B cell (primary cell): ENCODE measurements at regions not wholly inside any gene's neighbourhood (a gene's known extent, or its start where the extent isn't known, plus 50 kb on each side); places are given as distances from the start of the nearest gene placed in this dataset.

Source experiments
- ATAC-seq: fragments of 200-7000 bp; cut with Tn5 transposase; one replicate; pipeline ENCODE4 v1.10.0; 2021; ENCODE audit warnings: low read depth, mild to moderate bottlenecking, moderate number of reproducible peaks, moderate library complexity
- CTCF ChIA-PET: fragments of 350-600 bp; sonication (Branson Sonifier 250); formaldehyde crosslinking; loops from one replicate; lab custom pipeline; 2021; ENCODE audit warnings: antibody characterized with exemption, inconsistent platforms; lab: Charles Lee
- POLR2A ChIA-PET: fragments of 350-600 bp; sonication (Branson Sonifier 250); formaldehyde crosslinking; loops from one replicate; lab custom pipeline; 2021; ENCODE audit warnings: antibody characterized with exemption; lab: Charles Lee
- DNase-seq: peaks from one replicate; pipeline ENCODE4 v3.0.0; 2013
- H2AFZ ChIP-seq: 2 replicates; pipeline ENCODE4 v1.6.1; 2012; ENCODE audit warnings: mild to moderate bottlenecking, low read depth, low read length; ENCODE audit not compliant: insufficient read depth, poor library complexity, severe bottlenecking
- H3K27ac ChIP-seq, 2 donors: 1 replicate in 1 of 2; 2 replicates in 1 of 2; pipeline ENCODE4 v1.5.1; 2012 to 2013; ENCODE audit warnings: low read length in 2 of 2, mild to moderate bottlenecking in 2 of 2, moderate library complexity in 1 of 2
- H3K27me3 ChIP-seq, 4 experiments: fragments of 200-600 bp in 1 of 4; sonication (generic) in 1 of 4; replicated peaks in 1 of 4; 1 replicate in 2 of 4; 2 replicates in 2 of 4; pipeline versions ENCODE4 v1.6.1 to v1.7.0; 2013 to 2016; ENCODE audit warnings: low read length in 3 of 4, mild to moderate bottlenecking in 2 of 4, mixed read lengths in 1 of 4, moderate library complexity in 1 of 4; ENCODE audit not compliant: insufficient read depth in 4 of 4, control insufficient read depth in 3 of 4; ENCODE audit errors: control extremely low read depth in 1 of 4
- H3K36me3 ChIP-seq, 2 experiments: replicated peaks in 1 of 2; 1 replicate in 1 of 2; 2 replicates in 1 of 2; pipeline versions ENCODE4 v1.6.1 to v1.7.1; 2013; ENCODE audit warnings: low read length in 1 of 2; ENCODE audit not compliant: insufficient read depth in 2 of 2, control insufficient read depth in 1 of 2; ENCODE audit errors: control extremely low read depth in 1 of 2, extremely low read depth in 1 of 2
- H3K4me1 ChIP-seq, 2 donors: fragments of 200-600 bp in 1 of 2; sonication (generic) in 1 of 2; 1 replicate in 1 of 2; 2 replicates in 1 of 2; pipeline versions ENCODE4 v1.5.1 to v1.6.1; 2013 to 2017; ENCODE audit warnings: low read length in 2 of 2; ENCODE audit not compliant: control insufficient read depth in 2 of 2, insufficient read depth in 2 of 2
- H3K4me2 ChIP-seq: replicated peaks from 2 replicates; pipeline ENCODE3; 2012; ENCODE audit warnings: mild to moderate bottlenecking, low read depth, low read length; ENCODE audit not compliant: poor library complexity, severe bottlenecking
- H3K4me3 ChIP-seq, 5 experiments: fragments of 200-600 bp in 1 of 5; sonication (generic) in 1 of 5; 1 replicate in 3 of 5; 2 replicates in 2 of 5; pipeline versions ENCODE4 v1.5.1 to v1.7.0; 2011 to 2016; ENCODE audit warnings: low read length in 4 of 5, mild to moderate bottlenecking in 4 of 5, low read depth in 2 of 5, control low read depth in 1 of 5, moderate library complexity in 1 of 5; ENCODE audit not compliant: insufficient read depth in 1 of 5; ENCODE audit errors: control extremely low read depth in 1 of 5, extremely low read depth in 1 of 5
- H3K79me2 ChIP-seq: fragments of 200-600 bp; sonication (generic); one replicate; pipeline ENCODE4 v1.6.0; 2016; ENCODE audit warnings: low read length; ENCODE audit not compliant: control insufficient read depth, insufficient read depth
- H3K9ac ChIP-seq: fragments of 200-600 bp; sonication (generic); 2 replicates; pipeline ENCODE4 v1.6.1; 2017; ENCODE audit warnings: mild to moderate bottlenecking, low read length, moderate library complexity
- H3K9me3 ChIP-seq, 3 donors: one replicate each; pipeline versions ENCODE4 v1.6.1 to v1.7.1; 2013; ENCODE audit warnings: low read length in 2 of 3; ENCODE audit not compliant: control insufficient read depth in 2 of 3, insufficient read depth in 1 of 3; ENCODE audit errors: control extremely low read depth in 1 of 3
- H4K20me1 ChIP-seq: 2 replicates; pipeline ENCODE4 v1.6.0; 2012; ENCODE audit warnings: mild to moderate bottlenecking, low read length; ENCODE audit not compliant: insufficient read depth, control insufficient read depth, poor library complexity, severe bottlenecking
- H3K27ac Mint-ChIP-seq: one replicate; pipeline ENCODE4 v1.8.0; 2021; ENCODE audit warnings: mixed read lengths
- H3K27me3 Mint-ChIP-seq: one replicate; pipeline ENCODE4 v1.8.0; 2021; ENCODE audit warnings: mixed read lengths
- H3K4me1 Mint-ChIP-seq: one replicate; pipeline ENCODE4 v1.8.0; 2021; ENCODE audit warnings: mixed read lengths
- H3K4me3 Mint-ChIP-seq: one replicate; pipeline ENCODE4 v1.8.0; 2021; ENCODE audit warnings: mixed read lengths
- H3K9me3 Mint-ChIP-seq: one replicate; pipeline ENCODE4 v1.8.0; 2022; ENCODE audit warnings: mixed read lengths; ENCODE audit not compliant: insufficient read depth
- CTCF ChIP-seq: fragments of 200-600 bp; IDR thresholded peaks from one replicate; pipeline ENCODE4 v1.8.0; 2022; ENCODE audit warnings: antibody characterized with exemption, mild to moderate bottlenecking
- EZH2 ChIP-seq: IDR thresholded peaks from 2 replicates; pipeline ENCODE4 v1.6.1; 2012; ENCODE audit warnings: borderline replicate concordance, low read depth, mild to moderate bottlenecking, moderate library complexity, low read length; ENCODE audit not compliant: insufficient read depth, poor library complexity, severe bottlenecking
- WGBS: methylation state at CpG from one replicate; pipeline ENCODE4 v1.1.5; 2013; ENCODE audit warnings: missing lambda C conversion rate; ENCODE audit not compliant: insufficient coverage; 5-methylcytosine and 5-hydroxymethylcytosine counted together
- intact Hi-C: fragments of 100-400 bp; cut with micrococcal nuclease; formaldehyde crosslinking; loops from one replicate; pipeline ENCODE4 v1.10.0; 2022

GRCh38 chr21:31409831-31410487 lies 65.9 kb upstream of the TIAM1 start:
- no peak overlapping the region for H3K4me3 Mint-ChIP-seq
- Histone ChIP-seq H4K20me1 (no peaks in the 10 kb centered on the region), H3K4me3 (no peak overlapping the region), H3K36me3 (no peaks in the 10 kb centered on the region), H2AFZ (no peak overlapping the region), H3K27ac (no peak overlapping the region), H3K9ac (no peak overlapping the region), H3K79me2 (no peaks in the 10 kb centered on the region), H3K4me2 (no peak overlapping the region), H3K9me3 (no peaks in the 10 kb centered on the region), H3K27me3 (no peaks in the 10 kb centered on the region), H3K4me1 (no peaks in the 10 kb centered on the region)
- TF ChIP-seq CTCF (no peak), EZH2 (no peak)
- intact Hi-C loops: no loop called here
- CTCF ChIA-PET: no interaction called here
- H3K27ac Mint-ChIP-seq: no peak overlapping the region
- POLR2A ChIA-PET: no interaction called here
- WGBS: 93% methylated on average over 9 of the region's 9 CpGs
- no peaks in the 10 kb centered on the region for H3K27me3 Mint-ChIP-seq
- no peaks in the 10 kb centered on the region for H3K9me3 Mint-ChIP-seq
- DNase-seq: no peak
- ATAC-seq: no peak
- H3K4me1 Mint-ChIP-seq: no peaks in the 10 kb centered on the region

- TF ChIP-seq EZH2: no peak
- TF ChIP-seq CTCF: no peak
- Histone ChIP-seq H3K4me1 (no peaks in the 10 kb centered on the region), H3K79me2 (no peaks in the 10 kb centered on the region), H3K27ac (no peak overlapping the region), H3K4me2 (no peak overlapping the region), H4K20me1 (no peaks in the 10 kb centered on the region), H3K9ac (no peak overlapping the region), H2AFZ (no peak overlapping the region), H3K27me3 (no peaks in the 10 kb centered on the region), H3K4me3 (no peak overlapping the region), H3K9me3 (no peaks in the 10 kb centered on the region), H3K36me3 (no peaks in the 10 kb centered on the region)
- ChIA-PET POLR2A (no interaction called here), CTCF (no interaction called here)
- intact Hi-C loops: no loop called here
- ATAC-seq: no peak
- DNase-seq: no peak
- H3K9me3 Mint-ChIP-seq: no peaks in the 10 kb centered on the region
- H3K4me1 Mint-ChIP-seq: no peaks in the 10 kb centered on the region
- no peaks in the 10 kb centered on the region for H3K27me3 Mint-ChIP-seq
- WGBS: 95% methylated on average over 6 of the region's 10 CpGs
- H3K27ac Mint-ChIP-seq: no peak overlapping the region
- H3K4me3 Mint-ChIP-seq: no peak overlapping the region
Observed at GRCh38 chr21:31408301-31409088, 64.4 kb upstream of the TIAM1 start.
